AG09319 (cell line): ENCODE measurements at regions not wholly inside any gene's neighbourhood (a gene's known extent, or its start where the extent isn't known, plus 50 kb on each side); places are given as distances from the start of the nearest gene placed in this dataset.

ENCODE experiments used
- DNase-seq: peaks from one replicate; pipeline ENCODE4 v3.0.0-alpha.2; 2010; ENCODE audit warnings: low read depth; ENCODE audit errors: extremely low read depth
- TF ChIP-seq, protein P1 (sequence below): IDR thresholded peaks from 2 replicates; pipeline ENCODE4 v1.5.1; 2011; ENCODE audit warnings: low read depth, mild to moderate bottlenecking, inconsistent platforms, low read length, moderate library complexity

DNA sequence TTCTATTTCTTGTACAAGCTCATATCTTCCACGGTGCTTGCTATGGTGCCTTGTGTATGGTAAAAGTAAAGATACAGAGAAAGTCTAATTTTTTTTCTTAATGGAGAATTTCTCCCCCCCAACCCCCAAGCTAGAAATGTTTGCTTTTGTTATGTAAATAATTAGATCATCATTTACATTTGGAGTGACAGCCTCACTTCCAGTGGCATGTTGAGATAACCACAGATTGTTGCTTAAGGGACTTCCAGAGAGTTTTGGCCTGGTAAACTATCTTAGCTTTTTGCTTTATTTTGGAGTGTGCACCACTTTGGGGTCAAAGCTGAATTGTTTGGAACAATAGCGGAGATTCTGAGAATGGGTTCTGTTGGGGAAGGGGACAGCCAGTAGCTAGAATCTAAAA lies 129.7 kb downstream of the ZNF365 start:
- TF ChIP-seq, protein P1, sequence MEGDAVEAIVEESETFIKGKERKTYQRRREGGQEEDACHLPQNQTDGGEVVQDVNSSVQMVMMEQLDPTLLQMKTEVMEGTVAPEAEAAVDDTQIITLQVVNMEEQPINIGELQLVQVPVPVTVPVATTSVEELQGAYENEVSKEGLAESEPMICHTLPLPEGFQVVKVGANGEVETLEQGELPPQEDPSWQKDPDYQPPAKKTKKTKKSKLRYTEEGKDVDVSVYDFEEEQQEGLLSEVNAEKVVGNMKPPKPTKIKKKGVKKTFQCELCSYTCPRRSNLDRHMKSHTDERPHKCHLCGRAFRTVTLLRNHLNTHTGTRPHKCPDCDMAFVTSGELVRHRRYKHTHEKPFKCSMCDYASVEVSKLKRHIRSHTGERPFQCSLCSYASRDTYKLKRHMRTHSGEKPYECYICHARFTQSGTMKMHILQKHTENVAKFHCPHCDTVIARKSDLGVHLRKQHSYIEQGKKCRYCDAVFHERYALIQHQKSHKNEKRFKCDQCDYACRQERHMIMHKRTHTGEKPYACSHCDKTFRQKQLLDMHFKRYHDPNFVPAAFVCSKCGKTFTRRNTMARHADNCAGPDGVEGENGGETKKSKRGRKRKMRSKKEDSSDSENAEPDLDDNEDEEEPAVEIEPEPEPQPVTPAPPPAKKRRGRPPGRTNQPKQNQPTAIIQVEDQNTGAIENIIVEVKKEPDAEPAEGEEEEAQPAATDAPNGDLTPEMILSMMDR, result no peak
- DNase-seq, result no peak

DNA sequence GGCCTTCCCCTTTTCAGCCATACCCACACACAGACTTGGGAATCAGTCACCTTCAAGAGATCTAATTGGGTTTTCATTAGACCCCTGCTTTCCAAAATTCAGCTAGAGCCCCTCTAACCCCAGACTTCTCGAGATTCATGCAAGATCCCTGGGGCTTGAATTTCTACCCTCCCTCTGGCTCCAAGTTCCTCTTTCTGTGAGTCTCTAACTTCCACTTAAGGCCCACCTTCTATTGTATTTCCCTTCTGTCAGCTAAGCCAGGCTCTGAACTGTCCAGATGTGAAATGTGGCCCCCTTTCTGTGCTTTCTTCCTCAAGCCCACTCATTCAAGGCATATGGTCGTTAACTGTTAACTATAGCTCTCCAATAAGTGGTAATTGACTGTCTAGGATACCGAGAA lies 132.2 kb downstream of the ZNF365 start:
- TF ChIP-seq, protein P1, result no peak
- no peak for DNase-seq

- TF ChIP-seq, protein P1, result no peak
- DNase-seq, result no peak
Observed at GRCh38 chr10:62511238-62511637, 137.1 kb downstream of the ZNF365 start.

DNA sequence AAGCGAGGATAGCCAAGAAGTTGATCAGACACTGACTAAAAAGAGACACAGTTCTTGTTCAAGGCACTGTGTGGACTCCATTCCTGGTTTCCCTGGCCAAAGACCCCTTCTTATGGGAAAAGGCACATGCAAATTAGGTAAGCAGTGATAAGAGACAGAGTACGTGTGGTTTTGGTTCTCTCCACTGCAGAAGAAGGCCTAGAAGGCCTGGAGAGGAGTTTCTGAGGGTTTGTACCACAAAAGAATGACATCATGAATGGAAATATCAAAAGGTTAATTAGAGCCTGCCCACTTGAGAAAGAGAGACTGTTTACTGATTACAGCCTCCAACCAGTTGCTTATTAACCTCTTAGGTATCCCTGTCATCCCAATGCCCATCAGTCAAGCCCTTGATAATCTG lies 137.5 kb downstream of the ZNF365 start:
- DNase-seq, result no peak
- TF ChIP-seq, protein P1, result no peak

DNA sequence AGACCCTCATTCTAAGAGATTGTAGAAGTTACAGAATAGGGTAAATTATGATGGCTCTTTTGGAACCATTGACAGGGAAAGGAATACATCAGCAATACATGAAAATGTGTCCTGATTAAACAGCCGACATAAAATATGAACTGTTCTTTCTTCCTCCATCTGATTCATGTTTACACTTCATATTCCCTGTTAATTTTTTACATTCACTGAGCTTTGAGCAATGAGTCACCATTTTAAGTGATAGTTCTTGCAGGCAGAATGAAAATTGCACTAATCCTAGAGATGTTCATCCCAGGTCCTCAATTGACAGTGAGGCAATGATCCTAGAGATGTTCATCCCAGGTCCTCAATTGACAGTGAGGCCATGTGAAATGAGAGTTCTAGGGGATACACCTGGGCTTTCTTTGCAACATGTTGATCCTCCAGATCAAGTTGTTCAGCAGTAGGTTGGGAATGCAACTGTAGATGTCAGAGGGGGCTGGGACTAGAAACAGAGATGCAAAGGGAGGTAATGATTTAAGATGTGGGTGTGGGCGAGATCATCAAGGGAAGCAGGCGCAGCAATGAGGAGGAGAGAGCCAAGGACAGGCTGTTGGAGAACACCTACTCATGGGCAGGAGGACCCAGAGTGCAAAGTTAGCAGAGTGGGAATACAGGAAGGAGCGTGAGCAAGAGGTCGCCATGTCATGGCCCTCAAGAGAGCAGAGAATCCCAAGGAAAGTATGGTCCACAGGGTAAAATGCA lies 138.7 kb downstream of the ZNF365 start:
- TF ChIP-seq, protein P1, result no peak
- DNase-seq, result no peak

- no peak for DNase-seq
- TF ChIP-seq, protein P1, result no peak
Observed at GRCh38 chr10:62514079-62514693, 140.0 kb downstream of the ZNF365 start.

DNA sequence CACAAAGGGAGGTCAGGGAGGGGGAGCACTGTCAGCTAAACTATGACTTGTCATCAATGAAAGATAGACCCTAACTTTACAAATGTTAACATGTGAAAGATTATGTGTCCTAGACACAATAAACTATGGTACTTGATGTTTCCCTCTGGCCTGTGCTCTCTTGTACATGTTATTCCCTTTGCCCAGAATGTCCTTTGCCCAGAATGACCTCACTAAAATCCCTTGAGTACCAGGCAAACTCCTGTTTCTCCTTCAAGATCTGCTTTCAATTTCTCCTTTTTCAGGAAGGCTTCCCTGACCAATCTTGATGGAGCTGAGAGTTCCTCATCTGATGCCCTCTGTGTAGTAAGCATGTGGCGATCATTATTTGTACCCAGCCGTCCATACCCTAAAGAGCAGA lies 143.1 kb downstream of the ZNF365 start:
- DNase-seq, result no peak
- TF ChIP-seq, protein P1, result no peak
